GM23338 (cell line): ENCODE measurements at regions not wholly inside any gene's neighbourhood (a gene's known extent, or its start where the extent isn't known, plus 50 kb on each side); places are given as distances from the start of the nearest gene placed in this dataset.

Source experiments
- ATAC-seq: fragments of 200-7000 bp; cut with Tn5 transposase; 3 replicates; pipeline ENCODE4 v1.9.1; 2020
- DNase-seq: peaks from one replicate; pipeline ENCODE4 v3.0.0-alpha.2; 2015; ENCODE audit warnings: low spot score
- H2AFZ ChIP-seq: fragments of 200-600 bp; sonication (generic); 2 replicates; pipeline ENCODE4 v1.8.0; 2016; ENCODE audit warnings: antibody characterized with exemption, mild to moderate bottlenecking, moderate library complexity
- H3F3A ChIP-seq: fragments of 200-600 bp; sonication (generic); replicated peaks from 2 replicates; pipeline ENCODE4 v1.8.0; 2017; ENCODE audit warnings: antibody characterized with exemption, mixed run types, low read depth
- H3K27ac ChIP-seq: fragments of 200-600 bp; sonication (generic); 2 replicates; pipeline ENCODE4 v1.6.1; 2016; ENCODE audit warnings: low read depth
- H3K27me3 ChIP-seq: fragments of 200-600 bp; sonication (generic); 2 replicates; pipeline ENCODE4 v1.8.0; 2016; ENCODE audit warnings: mild to moderate bottlenecking, mixed run types, moderate library complexity; ENCODE audit not compliant: insufficient read depth
- H3K36me3 ChIP-seq: fragments of 200-600 bp; sonication (generic); 2 replicates; pipeline ENCODE4 v1.8.0; 2016; ENCODE audit warnings: mild to moderate bottlenecking; ENCODE audit not compliant: insufficient read depth
- H3K4me1 ChIP-seq: fragments of 200-600 bp; sonication (generic); 2 replicates; pipeline ENCODE4 v1.8.0; 2016; ENCODE audit warnings: mild to moderate bottlenecking, moderate library complexity; ENCODE audit not compliant: insufficient read depth
- H3K4me2 ChIP-seq: fragments of 200-600 bp; sonication (generic); 2 replicates; pipeline ENCODE4 v1.7.1; 2017; ENCODE audit warnings: mixed run types
- H3K4me3 ChIP-seq: fragments of 200-600 bp; sonication (generic); 2 replicates; pipeline ENCODE4 v1.6.1; 2016; ENCODE audit warnings: mixed run types
- H3K79me2 ChIP-seq: fragments of 200-600 bp; sonication (generic); replicated peaks from 2 replicates; pipeline ENCODE4 v1.8.0; 2017; ENCODE audit warnings: mild to moderate bottlenecking; ENCODE audit not compliant: insufficient read depth
- H3K9me2 ChIP-seq: fragments of 200-600 bp; sonication (generic); 2 replicates; pipeline ENCODE4 v1.8.0; 2017; ENCODE audit not compliant: insufficient read depth
- H4K20me1 ChIP-seq: fragments of 200-600 bp; sonication (generic); replicated peaks from 2 replicates; pipeline ENCODE4 v1.8.0; 2017; ENCODE audit warnings: mild to moderate bottlenecking; ENCODE audit not compliant: insufficient read depth
- H3K27ac Mint-ChIP-seq: 2 replicates; pipeline ENCODE4 v1.8.0; 2020; ENCODE audit warnings: inconsistent platforms, mild to moderate bottlenecking, moderate library complexity, mixed read lengths
- H3K27me3 Mint-ChIP-seq: 3 replicates; pipeline ENCODE4 v1.8.0; 2022; ENCODE audit warnings: low read depth, mild to moderate bottlenecking, moderate library complexity, mixed read lengths, inconsistent platforms; ENCODE audit not compliant: insufficient read depth, poor library complexity
- H3K36me3 Mint-ChIP-seq: 3 replicates; pipeline ENCODE4 v1.8.0; 2021; ENCODE audit warnings: low read depth, mild to moderate bottlenecking, inconsistent platforms, moderate library complexity, mixed read lengths
- H3K4me1 Mint-ChIP-seq: 3 replicates; pipeline ENCODE4 v1.8.0; 2020; ENCODE audit warnings: mild to moderate bottlenecking, inconsistent platforms, mixed read lengths
- H3K4me3 Mint-ChIP-seq: 3 replicates; pipeline ENCODE4 v1.8.0; 2021; ENCODE audit warnings: moderate library complexity, mild to moderate bottlenecking, inconsistent platforms, mixed read lengths
- H3K9me3 Mint-ChIP-seq: 3 replicates; pipeline ENCODE4 v1.8.0; 2020; ENCODE audit warnings: moderate library complexity, mild to moderate bottlenecking, inconsistent platforms, mixed read lengths
- CREB1 ChIP-seq: fragments of 250-450 bp; sonication (Bioruptor Pico); IDR thresholded peaks from 2 replicates; pipeline ENCODE4 v1.5.0; 2020; ENCODE audit warnings: low read depth, mild to moderate bottlenecking, moderate library complexity
- EZH2 ChIP-seq: fragments of 200-600 bp; sonication (generic); IDR thresholded peaks from one replicate; pipeline ENCODE4 v1.8.0; 2017; ENCODE audit warnings: antibody characterized with exemption, mild to moderate bottlenecking, low read depth; ENCODE audit not compliant: unreplicated experiment
- EZH2phosphoT487 ChIP-seq: fragments of 200-600 bp; sonication (generic); IDR thresholded peaks from one replicate; pipeline ENCODE4 v1.8.1; 2018; ENCODE audit warnings: antibody characterized with exemption; ENCODE audit not compliant: unreplicated experiment
- JUNB ChIP-seq: IDR thresholded peaks from one replicate; pipeline ENCODE4 v1.6.1; 2016; ENCODE audit warnings: antibody characterized with exemption; ENCODE audit not compliant: unreplicated experiment
- NANOG ChIP-seq: IDR thresholded peaks from 2 replicates; pipeline ENCODE4 v1.6.1; 2016; ENCODE audit warnings: antibody characterized with exemption, borderline replicate concordance
- POLR2AphosphoS5 ChIP-seq: IDR thresholded peaks from 2 replicates; pipeline ENCODE4 v1.6.1; 2016; ENCODE audit warnings: antibody characterized with exemption, low read depth
- STAT1 ChIP-seq: IDR thresholded peaks from one replicate; pipeline ENCODE4 v1.6.1; 2016; ENCODE audit warnings: antibody characterized with exemption; ENCODE audit not compliant: unreplicated experiment
- ZNF114 ChIP-seq: fragments of 250-450 bp; sonication (Bioruptor Pico); IDR thresholded peaks from 2 replicates; pipeline ENCODE4 v1.5.0; 2020; ENCODE audit warnings: mild to moderate bottlenecking, moderate library complexity
- ZNF331 ChIP-seq: fragments of 250-450 bp; sonication (Bioruptor Pico); IDR thresholded peaks from 2 replicates; pipeline ENCODE4 v1.5.0; 2020; ENCODE audit warnings: low read depth, mild to moderate bottlenecking, moderate library complexity
- ZNF462 ChIP-seq: fragments of 250-450 bp; sonication (Bioruptor Pico); IDR thresholded peaks from 2 replicates; pipeline ENCODE4 v1.5.0; 2020; ENCODE audit warnings: mild to moderate bottlenecking, moderate library complexity
- TF ChIP-seq, protein P1 (sequence below), 2 experiments: fragments of 200-600 bp in 1 of 2; sonication (generic) in 1 of 2; conservative IDR thresholded peaks; 2 replicates each; pipeline versions ENCODE4 v1.5.1 to v1.6.1; 2016 to 2017; ENCODE audit warnings: antibody characterized with exemption in 2 of 2, low read depth in 2 of 2, mild to moderate bottlenecking in 2 of 2, moderate library complexity in 1 of 2
- TF ChIP-seq, protein P2 (sequence below): IDR thresholded peaks from 2 replicates; pipeline ENCODE4 v1.6.1; 2016; ENCODE audit warnings: antibody characterized with exemption
- TF ChIP-seq, protein P3 (sequence below): IDR thresholded peaks from one replicate; pipeline ENCODE4 v1.6.1; 2018; ENCODE audit warnings: antibody characterized with exemption; ENCODE audit not compliant: unreplicated experiment

GRCh38 chr5:174191850-174192655 lies 146.5 kb downstream of the NSG2 start:
- H3K36me3 Mint-ChIP-seq = no peaks in the 10 kb centered on the region
- Histone ChIP-seq H3K4me3 (no peak overlapping the region), H2AFZ (no peak overlapping the region), H3K4me2 (no peak overlapping the region), H3K27me3 (no peaks in the 10 kb centered on the region), H3K4me1 (peaks cover 7% of the 10 kb centered on the region; the same call in 1 of the 2 replicates), H3K9me2 (no peaks in the 10 kb centered on the region; the same call in 1 of the 2 replicates), H3K27ac (no peak overlapping the region), H3F3A (no peaks in the 10 kb centered on the region), H3K79me2 (no peaks in the 10 kb centered on the region), H4K20me1 (no peaks in the 10 kb centered on the region), H3K36me3 (no peaks in the 10 kb centered on the region)
- no peaks in the 10 kb centered on the region for H3K9me3 Mint-ChIP-seq
- no peak for DNase-seq
- TF ChIP-seq, protein P1, sequence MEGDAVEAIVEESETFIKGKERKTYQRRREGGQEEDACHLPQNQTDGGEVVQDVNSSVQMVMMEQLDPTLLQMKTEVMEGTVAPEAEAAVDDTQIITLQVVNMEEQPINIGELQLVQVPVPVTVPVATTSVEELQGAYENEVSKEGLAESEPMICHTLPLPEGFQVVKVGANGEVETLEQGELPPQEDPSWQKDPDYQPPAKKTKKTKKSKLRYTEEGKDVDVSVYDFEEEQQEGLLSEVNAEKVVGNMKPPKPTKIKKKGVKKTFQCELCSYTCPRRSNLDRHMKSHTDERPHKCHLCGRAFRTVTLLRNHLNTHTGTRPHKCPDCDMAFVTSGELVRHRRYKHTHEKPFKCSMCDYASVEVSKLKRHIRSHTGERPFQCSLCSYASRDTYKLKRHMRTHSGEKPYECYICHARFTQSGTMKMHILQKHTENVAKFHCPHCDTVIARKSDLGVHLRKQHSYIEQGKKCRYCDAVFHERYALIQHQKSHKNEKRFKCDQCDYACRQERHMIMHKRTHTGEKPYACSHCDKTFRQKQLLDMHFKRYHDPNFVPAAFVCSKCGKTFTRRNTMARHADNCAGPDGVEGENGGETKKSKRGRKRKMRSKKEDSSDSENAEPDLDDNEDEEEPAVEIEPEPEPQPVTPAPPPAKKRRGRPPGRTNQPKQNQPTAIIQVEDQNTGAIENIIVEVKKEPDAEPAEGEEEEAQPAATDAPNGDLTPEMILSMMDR (conservative IDR thresholded peaks at IDR 0.05; ENCODE audit: low read depth in 2 of 2) = no peak
- TF ChIP-seq CREB1 (CRISPR knock-in tag) = no peak
- TF ChIP-seq, protein P2, sequence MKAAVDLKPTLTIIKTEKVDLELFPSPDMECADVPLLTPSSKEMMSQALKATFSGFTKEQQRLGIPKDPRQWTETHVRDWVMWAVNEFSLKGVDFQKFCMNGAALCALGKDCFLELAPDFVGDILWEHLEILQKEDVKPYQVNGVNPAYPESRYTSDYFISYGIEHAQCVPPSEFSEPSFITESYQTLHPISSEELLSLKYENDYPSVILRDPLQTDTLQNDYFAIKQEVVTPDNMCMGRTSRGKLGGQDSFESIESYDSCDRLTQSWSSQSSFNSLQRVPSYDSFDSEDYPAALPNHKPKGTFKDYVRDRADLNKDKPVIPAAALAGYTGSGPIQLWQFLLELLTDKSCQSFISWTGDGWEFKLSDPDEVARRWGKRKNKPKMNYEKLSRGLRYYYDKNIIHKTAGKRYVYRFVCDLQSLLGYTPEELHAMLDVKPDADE = no peak
- no peak for TF ChIP-seq EZH2
- no peak for TF ChIP-seq POLR2AphosphoS5
- no peak for TF ChIP-seq STAT1
- TF ChIP-seq, protein P3, sequence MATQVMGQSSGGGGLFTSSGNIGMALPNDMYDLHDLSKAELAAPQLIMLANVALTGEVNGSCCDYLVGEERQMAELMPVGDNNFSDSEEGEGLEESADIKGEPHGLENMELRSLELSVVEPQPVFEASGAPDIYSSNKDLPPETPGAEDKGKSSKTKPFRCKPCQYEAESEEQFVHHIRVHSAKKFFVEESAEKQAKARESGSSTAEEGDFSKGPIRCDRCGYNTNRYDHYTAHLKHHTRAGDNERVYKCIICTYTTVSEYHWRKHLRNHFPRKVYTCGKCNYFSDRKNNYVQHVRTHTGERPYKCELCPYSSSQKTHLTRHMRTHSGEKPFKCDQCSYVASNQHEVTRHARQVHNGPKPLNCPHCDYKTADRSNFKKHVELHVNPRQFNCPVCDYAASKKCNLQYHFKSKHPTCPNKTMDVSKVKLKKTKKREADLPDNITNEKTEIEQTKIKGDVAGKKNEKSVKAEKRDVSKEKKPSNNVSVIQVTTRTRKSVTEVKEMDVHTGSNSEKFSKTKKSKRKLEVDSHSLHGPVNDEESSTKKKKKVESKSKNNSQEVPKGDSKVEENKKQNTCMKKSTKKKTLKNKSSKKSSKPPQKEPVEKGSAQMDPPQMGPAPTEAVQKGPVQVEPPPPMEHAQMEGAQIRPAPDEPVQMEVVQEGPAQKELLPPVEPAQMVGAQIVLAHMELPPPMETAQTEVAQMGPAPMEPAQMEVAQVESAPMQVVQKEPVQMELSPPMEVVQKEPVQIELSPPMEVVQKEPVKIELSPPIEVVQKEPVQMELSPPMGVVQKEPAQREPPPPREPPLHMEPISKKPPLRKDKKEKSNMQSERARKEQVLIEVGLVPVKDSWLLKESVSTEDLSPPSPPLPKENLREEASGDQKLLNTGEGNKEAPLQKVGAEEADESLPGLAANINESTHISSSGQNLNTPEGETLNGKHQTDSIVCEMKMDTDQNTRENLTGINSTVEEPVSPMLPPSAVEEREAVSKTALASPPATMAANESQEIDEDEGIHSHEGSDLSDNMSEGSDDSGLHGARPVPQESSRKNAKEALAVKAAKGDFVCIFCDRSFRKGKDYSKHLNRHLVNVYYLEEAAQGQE = no peak
- no peak for TF ChIP-seq ZNF114 (CRISPR knock-in tag)
- TF ChIP-seq ZNF462 (CRISPR knock-in tag) = no peak
- TF ChIP-seq JUNB = no peak
- no peak for TF ChIP-seq NANOG
- no peak for TF ChIP-seq EZH2phosphoT487
- TF ChIP-seq ZNF331 (CRISPR knock-in tag) = no peak
- peaks cover 2% of the 10 kb centered on the region for H3K27me3 Mint-ChIP-seq
- ATAC-seq = no peak
- no peak overlapping the region for H3K4me3 Mint-ChIP-seq
- H3K27ac Mint-ChIP-seq = no peak overlapping the region
- H3K4me1 Mint-ChIP-seq = peaks cover 13% of the 10 kb centered on the region
